Left ventricle myocardium inferior (tissue), 1 donor: ENCODE measurements at regions not wholly inside any gene's neighbourhood (a gene's known extent, or its start where the extent isn't known, plus 50 kb on each side); places are given as distances from the start of the nearest gene placed in this dataset.

Experiments used
- DNase-seq: peaks from one replicate; pipeline ENCODE4 v3.0.0-alpha.2; 2020
- H3K27ac ChIP-seq: fragments of 200-600 bp; replicated peaks from 2 replicates; pipeline ENCODE4 v1.8.0; 2021
- H3K27me3 ChIP-seq: fragments of 200-600 bp; 2 replicates; pipeline ENCODE4 v1.8.0; 2021; ENCODE audit warnings: low read depth
- H3K36me3 ChIP-seq: fragments of 200-600 bp; 2 replicates; pipeline ENCODE4 v1.8.0; 2021
- H3K4me1 ChIP-seq: fragments of 200-600 bp; 2 replicates; pipeline ENCODE4 v1.8.0; 2021
- H3K4me3 ChIP-seq: fragments of 200-600 bp; 2 replicates; pipeline ENCODE4 v1.8.0; 2021; ENCODE audit warnings: mild to moderate bottlenecking, moderate library complexity
- H3K9me3 ChIP-seq: fragments of 200-600 bp; replicated peaks from 2 replicates; pipeline ENCODE4 v1.8.0; 2021
- intact Hi-C: fragments of 100-400 bp; cut with micrococcal nuclease; formaldehyde crosslinking; loops from one replicate; pipeline ENCODE4 v1.11.0; 2022
- TF ChIP-seq, protein P1 (sequence below): fragments of 200-600 bp; IDR thresholded peaks from 2 replicates; pipeline ENCODE4 v1.8.0; 2021; ENCODE audit warnings: antibody characterized with exemption, mild to moderate bottlenecking, borderline replicate concordance
- donor health status: DM: no; HTN: yes; CAD: no; lungs with severe emphysema.

DNA sequence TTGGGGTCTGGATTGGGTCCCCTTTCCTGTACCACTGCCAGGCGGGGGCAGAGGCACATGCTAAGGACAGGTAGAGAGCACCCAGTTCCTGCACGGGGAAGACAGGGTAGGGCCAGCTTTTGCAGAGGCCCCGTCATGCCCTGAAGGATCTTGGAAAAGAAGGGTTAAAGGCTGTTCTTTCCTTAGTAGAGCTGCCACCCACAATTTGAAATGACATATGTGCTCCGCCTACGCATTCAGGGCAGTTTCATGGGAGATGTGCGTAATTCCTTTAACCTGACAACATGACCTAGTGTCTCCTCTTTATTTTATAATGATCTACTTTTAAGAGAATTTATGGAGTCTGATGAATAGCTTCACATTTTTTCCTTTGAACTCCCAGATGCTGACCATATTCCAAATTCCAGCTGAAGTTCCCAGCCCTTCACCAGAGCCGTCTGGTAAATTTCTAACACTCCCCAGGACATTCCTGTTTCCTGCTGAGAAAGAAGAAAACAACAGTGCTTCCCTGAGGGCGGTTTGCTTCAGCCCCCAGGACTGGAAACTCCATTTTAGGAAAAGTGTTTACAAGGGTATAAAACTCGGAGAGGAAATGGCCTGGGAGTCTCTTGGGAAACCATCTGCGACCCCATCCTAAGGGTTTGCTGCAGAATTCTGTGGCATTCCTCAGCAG lies 58.9 kb upstream of the PLEKHG3 start:
- TF ChIP-seq, protein P1, sequence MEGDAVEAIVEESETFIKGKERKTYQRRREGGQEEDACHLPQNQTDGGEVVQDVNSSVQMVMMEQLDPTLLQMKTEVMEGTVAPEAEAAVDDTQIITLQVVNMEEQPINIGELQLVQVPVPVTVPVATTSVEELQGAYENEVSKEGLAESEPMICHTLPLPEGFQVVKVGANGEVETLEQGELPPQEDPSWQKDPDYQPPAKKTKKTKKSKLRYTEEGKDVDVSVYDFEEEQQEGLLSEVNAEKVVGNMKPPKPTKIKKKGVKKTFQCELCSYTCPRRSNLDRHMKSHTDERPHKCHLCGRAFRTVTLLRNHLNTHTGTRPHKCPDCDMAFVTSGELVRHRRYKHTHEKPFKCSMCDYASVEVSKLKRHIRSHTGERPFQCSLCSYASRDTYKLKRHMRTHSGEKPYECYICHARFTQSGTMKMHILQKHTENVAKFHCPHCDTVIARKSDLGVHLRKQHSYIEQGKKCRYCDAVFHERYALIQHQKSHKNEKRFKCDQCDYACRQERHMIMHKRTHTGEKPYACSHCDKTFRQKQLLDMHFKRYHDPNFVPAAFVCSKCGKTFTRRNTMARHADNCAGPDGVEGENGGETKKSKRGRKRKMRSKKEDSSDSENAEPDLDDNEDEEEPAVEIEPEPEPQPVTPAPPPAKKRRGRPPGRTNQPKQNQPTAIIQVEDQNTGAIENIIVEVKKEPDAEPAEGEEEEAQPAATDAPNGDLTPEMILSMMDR: no peak
- H3K4me1 ChIP-seq: peaks cover 16% of the 10 kb centered on the region
- H3K27ac ChIP-seq: peak overlapping the region; percentile 57
- H3K9me3 ChIP-seq: peaks cover 8% of the 10 kb centered on the region
- DNase-seq: no peak
- H3K36me3 ChIP-seq: peaks cover 3% of the 10 kb centered on the region
- no peak overlapping the region for H3K4me3 ChIP-seq
- H3K27me3 ChIP-seq: no peaks in the 10 kb centered on the region
- intact Hi-C loops: no loop called here

DNA sequence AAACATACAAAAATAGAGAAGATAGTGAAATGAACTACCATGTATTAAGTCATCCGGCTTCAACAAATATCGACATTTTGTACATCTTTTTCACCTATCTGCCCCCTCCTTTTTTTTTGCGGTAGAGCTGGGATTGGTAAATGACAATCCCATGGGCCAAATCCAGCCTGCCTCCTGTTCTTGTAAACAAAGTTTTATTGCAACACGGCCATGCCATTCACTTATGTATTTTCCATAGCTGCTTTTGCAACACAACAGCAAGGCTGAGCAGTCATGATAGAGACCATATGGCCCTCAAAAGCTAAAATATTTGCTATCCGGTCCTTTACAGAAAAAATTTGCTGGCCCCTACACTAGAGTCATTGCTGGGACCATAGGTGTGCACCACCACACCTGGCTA lies 58.1 kb upstream of the PLEKHG3 start:
- H3K4me3 ChIP-seq: no peak overlapping the region
- TF ChIP-seq, protein P1: no peak
- no peak for DNase-seq
- H3K9me3 ChIP-seq: peaks cover 8% of the 10 kb centered on the region
- H3K36me3 ChIP-seq: peaks cover 3% of the 10 kb centered on the region
- peak overlapping the region; percentile 57 for H3K27ac ChIP-seq
- peaks cover 16% of the 10 kb centered on the region for H3K4me1 ChIP-seq
- intact Hi-C loops: no loop called here
- H3K27me3 ChIP-seq: no peaks in the 10 kb centered on the region

DNA sequence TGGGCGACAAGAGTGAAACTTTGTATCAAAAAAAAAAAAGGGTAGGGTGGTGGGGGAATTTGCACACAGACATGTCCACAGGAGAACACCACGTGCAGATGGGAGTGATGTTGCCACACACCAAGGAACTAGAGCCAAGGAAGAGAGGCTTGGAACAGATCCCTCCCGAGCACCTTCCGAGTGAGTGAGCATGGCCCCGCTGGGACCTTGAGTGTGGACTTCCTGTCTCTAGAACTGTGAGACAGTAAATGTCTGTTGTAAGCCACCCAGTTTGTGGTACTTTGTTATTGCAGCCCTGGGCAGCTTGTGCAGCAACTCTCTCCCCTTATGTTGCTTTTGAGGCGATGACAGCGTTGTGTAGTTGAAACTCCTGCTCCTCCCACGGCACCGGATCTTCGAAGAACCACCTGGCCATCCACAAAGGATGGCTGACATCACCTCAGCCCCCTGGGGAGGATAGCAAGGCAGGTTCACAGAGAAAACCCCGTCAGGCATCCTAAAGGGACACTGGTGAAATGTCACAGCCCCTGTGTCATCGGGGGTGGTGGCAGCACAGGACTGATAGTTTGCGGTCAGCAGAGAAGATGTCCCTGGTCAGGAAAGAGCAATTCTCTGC lies 54.7 kb upstream of the PLEKHG3 start:
- H3K27me3 ChIP-seq: no peaks in the 10 kb centered on the region
- H3K27ac ChIP-seq: no peak overlapping the region
- TF ChIP-seq, protein P1: no peak
- no peaks in the 10 kb centered on the region for H3K36me3 ChIP-seq
- H3K4me3 ChIP-seq: no peak overlapping the region
- no peaks in the 10 kb centered on the region for H3K9me3 ChIP-seq
- intact Hi-C loops: no loop called here
- DNase-seq: no peak
- H3K4me1 ChIP-seq: peaks cover 23% of the 10 kb centered on the region

DNA sequence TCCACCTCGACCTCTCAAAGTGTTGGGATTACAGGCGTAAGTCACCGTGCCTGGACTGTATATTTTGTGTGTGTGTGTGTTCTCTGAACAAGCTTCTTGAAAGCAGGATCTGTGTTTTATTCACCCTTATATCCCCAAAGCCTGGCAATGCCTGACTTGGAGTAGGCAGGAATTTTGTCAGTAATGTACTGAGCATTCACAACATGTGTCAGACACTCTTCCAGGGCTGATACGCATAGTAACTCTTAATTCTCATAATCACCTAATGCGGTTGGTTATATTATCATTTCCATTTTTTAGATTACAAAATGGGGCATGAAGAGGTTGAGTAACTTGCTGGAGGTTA lies 50.4 kb upstream of the PLEKHG3 start:
- intact Hi-C loops: no loop called here
- Histone ChIP-seq H3K4me3 (no peak overlapping the region), H3K9me3 (no peaks in the 10 kb centered on the region), H3K27me3 (no peaks in the 10 kb centered on the region), H3K27ac (no peak overlapping the region), H3K36me3 (no peaks in the 10 kb centered on the region), H3K4me1 (peaks cover 14% of the 10 kb centered on the region)
- TF ChIP-seq, protein P1: no peak
- no peak for DNase-seq

DNA sequence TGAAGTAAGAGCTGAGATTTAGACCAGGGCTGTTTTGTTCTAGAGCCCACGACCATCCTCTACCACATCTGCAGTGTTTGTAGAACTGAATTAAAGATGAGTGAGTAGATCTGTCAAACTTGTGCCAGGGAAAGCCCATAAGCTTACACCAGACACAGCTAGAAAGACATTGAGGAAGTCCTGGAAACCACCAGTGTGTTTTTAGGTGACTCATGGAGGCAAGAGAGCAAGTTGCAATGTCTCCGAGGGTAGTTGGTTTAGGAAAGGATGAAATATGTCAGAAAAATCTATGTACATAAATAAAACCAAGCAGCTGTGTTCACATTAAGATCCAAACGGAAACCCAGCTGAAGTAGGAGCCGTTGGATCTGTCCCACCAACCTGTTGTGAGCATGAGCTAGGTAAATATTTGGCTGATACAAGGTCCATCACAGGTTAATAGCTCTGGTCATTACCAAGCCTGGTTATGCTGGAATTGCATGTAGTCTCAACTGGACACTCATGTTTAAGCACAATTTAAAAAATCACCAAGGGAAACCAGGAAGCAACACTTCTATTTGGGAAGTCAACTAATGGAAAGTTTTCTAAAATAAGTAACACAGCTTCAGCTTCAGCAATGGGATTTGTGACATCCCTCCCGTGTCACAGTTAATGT lies 49.9 kb upstream of the PLEKHG3 start:
- Histone ChIP-seq H3K36me3 (no peaks in the 10 kb centered on the region), H3K9me3 (no peaks in the 10 kb centered on the region), H3K4me3 (no peak overlapping the region), H3K27ac (no peak overlapping the region), H3K27me3 (no peaks in the 10 kb centered on the region), H3K4me1 (peaks cover 14% of the 10 kb centered on the region)
- DNase-seq: no peak
- intact Hi-C loops: no loop called here
- TF ChIP-seq, protein P1: no peak
